ENCODE measurements at regions not wholly inside any gene's neighbourhood (a gene's known extent, or its start where the extent isn't known, plus 50 kb on each side); places are given as distances from the start of the nearest gene placed in this dataset.

- no peak overlapping the region for H3K9ac ChIP-seq (ENCODE audit: insufficient read depth in 1 of 2, low read depth in 2 of 2, low read length in 2 of 2)
- ChIA-PET CTCF (ENCODE audit: low intra/inter-chr PET ratio) (no interaction called here), POLR2A (no interaction called here)
- no peaks in the 10 kb centered on the region for H4K20me1 ChIP-seq (replicated peaks; ENCODE audit: control insufficient read depth, insufficient read depth, low read length)
- 0% methylated on average over 4 of the region's 4 CpGs for WGBS (ENCODE audit: insufficient coverage, low coverage, missing lambda C conversion rate)
- FAIRE-seq = no peak
- intact Hi-C loops (cut with micrococcal nuclease) (no loop called here), in situ Hi-C loops (cut with MboI) (no loop called here)
- ATAC-seq = no peak
- H3K4me3 ChIP-seq = no peak overlapping the region
- H3K4me1 ChIP-seq (replicated peaks in 1 of 2; ENCODE audit: control insufficient read depth in 2 of 2, insufficient read depth in 2 of 2, low read length in 2 of 2) = no peaks in the 10 kb centered on the region
- no peak overlapping the region for H2AFZ ChIP-seq (ENCODE audit: low read depth, low read length)
- no peaks in the 10 kb centered on the region for H3K9me1 ChIP-seq (ENCODE audit: control insufficient read depth, insufficient read depth, low read length)
- H3K4me2 ChIP-seq (ENCODE audit: insufficient read depth, low read length) = no peak overlapping the region
- H3K9me3 ChIP-seq (replicated peaks; ENCODE audit: control insufficient read depth, insufficient read depth, low read depth, low read length) = no peaks in the 10 kb centered on the region
- H3K36me3 ChIP-seq (ENCODE audit: control insufficient read depth, insufficient read depth, low read length) = no peaks in the 10 kb centered on the region
- H3K79me2 ChIP-seq (ENCODE audit: control insufficient read depth, insufficient read depth, low read length) = no peaks in the 10 kb centered on the region
- DNase-seq (ENCODE audit: extremely low read depth in 1 of 4, low spot score in 3 of 4) = no peak
- no TSS peak for BruUV-seq (replicated peaks)
- TF ChIP-seq ZBED1 (IDR thresholded peaks at IDR 0.05) = no peak
- TF ChIP-seq RBM14 (IDR thresholded peaks at IDR 0.05; ENCODE audit: borderline replicate concordance, insufficient read depth, low read depth, low read length) = no peak
- H3K27ac ChIP-seq (ENCODE audit: extremely low read depth, low read depth, low read length) = no peak overlapping the region
- H3K27me3 ChIP-seq (ENCODE audit: control insufficient read depth in 2 of 2, insufficient read depth in 2 of 2, low read length in 2 of 2) = no peaks in the 10 kb centered on the region
These were observed 196.2 kb upstream of the CNTN4 start for GRCh38 chr3:1902416-1902815.

GRCh38 chr3:1903111-1903510 is 195.6 kb upstream of the CNTN4 start:
- ATAC-seq (no peak), FAIRE-seq (no peak), DNase-seq (ENCODE audit: extremely low read depth in 1 of 4, low spot score in 3 of 4) (no peak)
- CTCF ChIA-PET (ENCODE audit: low intra/inter-chr PET ratio) = no interaction called here
- Histone ChIP-seq H3K4me2 (ENCODE audit: insufficient read depth, low read length) (no peak overlapping the region), H3K27me3 (ENCODE audit: control insufficient read depth in 2 of 2, insufficient read depth in 2 of 2, low read length in 2 of 2) (no peaks in the 10 kb centered on the region), H3K9ac (ENCODE audit: insufficient read depth in 1 of 2, low read depth in 2 of 2, low read length in 2 of 2) (no peak overlapping the region), H2AFZ (ENCODE audit: low read depth, low read length) (no peak overlapping the region), H4K20me1 (replicated peaks; ENCODE audit: control insufficient read depth, insufficient read depth, low read length) (no peaks in the 10 kb centered on the region), H3K9me1 (ENCODE audit: control insufficient read depth, insufficient read depth, low read length) (no peaks in the 10 kb centered on the region), H3K27ac (ENCODE audit: extremely low read depth, low read depth, low read length) (no peak overlapping the region), H3K4me1 (replicated peaks in 1 of 2; ENCODE audit: control insufficient read depth in 2 of 2, insufficient read depth in 2 of 2, low read length in 2 of 2) (no peaks in the 10 kb centered on the region), H3K36me3 (ENCODE audit: control insufficient read depth, insufficient read depth, low read length) (no peaks in the 10 kb centered on the region), H3K4me3 (no peak overlapping the region), H3K9me3 (replicated peaks; ENCODE audit: control insufficient read depth, insufficient read depth, low read depth, low read length) (no peaks in the 10 kb centered on the region), H3K79me2 (ENCODE audit: control insufficient read depth, insufficient read depth, low read length) (no peaks in the 10 kb centered on the region)
- no TSS peak for BruUV-seq (replicated peaks)
- in situ Hi-C loops (cut with MboI) (no loop called here), intact Hi-C loops (cut with micrococcal nuclease) (no loop called here)
- WGBS (ENCODE audit: insufficient coverage, low coverage, missing lambda C conversion rate) = 0% methylated on average over 3 of the region's 3 CpGs
- POLR2A ChIA-PET = no interaction called here
- TF ChIP-seq ZNF133 (CRISPR knock-in tag; IDR thresholded peaks at IDR 0.05) (no peak), BMI1 (IDR thresholded peaks at IDR 0.05; ENCODE audit: low read length) (no peak), TEAD1 (CRISPR knock-in tag; IDR thresholded peaks at IDR 0.05) (no peak), FOXP1 (CRISPR knock-in tag; IDR thresholded peaks at IDR 0.05) (no peak), POLR2A (conservative IDR thresholded peaks at IDR 0.05) (no peak), NFATC3 (IDR thresholded peaks at IDR 0.05) (no peak), NR1H2 (CRISPR knock-in tag; IDR thresholded peaks at IDR 0.05) (no peak), CEBPG (CRISPR knock-in tag; IDR thresholded peaks at IDR 0.05) (no peak), CEBPG (tag; conservative IDR thresholded peaks at IDR 0.05 in 1 of 2, IDR thresholded peaks at IDR 0.05 in 1 of 2) (no peak), ZNF511 (CRISPR knock-in tag; IDR thresholded peaks at IDR 0.05) (no peak), ZNF239 (CRISPR knock-in tag; IDR thresholded peaks at IDR 0.05) (no peak), ZEB2 (IDR thresholded peaks at IDR 0.05) (no peak), SMARCB1 (IDR thresholded peaks at IDR 0.05; ENCODE audit: insufficient read length, low read depth) (no peak), ZKSCAN1 (IDR thresholded peaks at IDR 0.05; ENCODE audit: low read depth, low read length) (no peak), TBL1XR1 (IDR thresholded peaks at IDR 0.05; ENCODE audit: low read length in 2 of 2) (no peak), RFX5 (IDR thresholded peaks at IDR 0.05; ENCODE audit: low read depth, low read length) (no peak)
- TF ChIP-seq, protein P1, sequence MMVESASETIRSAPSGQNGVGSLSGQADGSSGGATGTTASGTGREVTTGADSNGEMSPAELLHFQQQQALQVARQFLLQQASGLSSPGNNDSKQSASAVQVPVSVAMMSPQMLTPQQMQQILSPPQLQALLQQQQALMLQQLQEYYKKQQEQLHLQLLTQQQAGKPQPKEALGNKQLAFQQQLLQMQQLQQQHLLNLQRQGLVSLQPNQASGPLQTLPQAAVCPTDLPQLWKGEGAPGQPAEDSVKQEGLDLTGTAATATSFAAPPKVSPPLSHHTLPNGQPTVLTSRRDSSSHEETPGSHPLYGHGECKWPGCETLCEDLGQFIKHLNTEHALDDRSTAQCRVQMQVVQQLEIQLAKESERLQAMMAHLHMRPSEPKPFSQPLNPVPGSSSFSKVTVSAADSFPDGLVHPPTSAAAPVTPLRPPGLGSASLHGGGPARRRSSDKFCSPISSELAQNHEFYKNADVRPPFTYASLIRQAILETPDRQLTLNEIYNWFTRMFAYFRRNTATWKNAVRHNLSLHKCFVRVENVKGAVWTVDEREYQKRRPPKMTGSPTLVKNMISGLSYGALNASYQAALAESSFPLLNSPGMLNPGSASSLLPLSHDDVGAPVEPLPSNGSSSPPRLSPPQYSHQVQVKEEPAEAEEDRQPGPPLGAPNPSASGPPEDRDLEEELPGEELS (CRISPR knock-in tag; IDR thresholded peaks at IDR 0.05; ENCODE audit: borderline replicate concordance) = no peak
